ENCODE measurements at regions not wholly inside any gene's neighbourhood (a gene's known extent, or its start where the extent isn't known, plus 50 kb on each side); places are given as distances from the start of the nearest gene placed in this dataset.

GRCh38 chr6:81565071-81565470 lies 187.4 kb downstream of the TENT5A start:
- Histone ChIP-seq H3K9me3 (no peaks in the 10 kb centered on the region), H3K36me3 (no peaks in the 10 kb centered on the region), H3K27me3 (no peaks in the 10 kb centered on the region), H3K4me1 (no peaks in the 10 kb centered on the region; the same call in 1 of the 2 replicates), H3K4me3 (ENCODE audit: low read depth, low read length) (no peak overlapping the region)
- DNase-seq = no peak
- TF ChIP-seq CTCF (IDR thresholded peaks at IDR 0.05; ENCODE audit: low read depth, low read length) = no peak

- no peaks in the 10 kb centered on the region; the same call in 1 of the 2 replicates for H3K4me1 ChIP-seq
- H3K4me3 ChIP-seq (ENCODE audit: low read depth, low read length) = no peak overlapping the region
- no peaks in the 10 kb centered on the region for H3K9me3 ChIP-seq
- TF ChIP-seq CTCF (IDR thresholded peaks at IDR 0.05; ENCODE audit: low read depth, low read length) = no peak
- H3K36me3 ChIP-seq = no peaks in the 10 kb centered on the region
- DNase-seq = no peak
- no peaks in the 10 kb centered on the region for H3K27me3 ChIP-seq
Observed at GRCh38 chr6:81564470-81565068, 187.9 kb downstream of the TENT5A start.

GRCh38 chr6:81562169-81562568 lies 190.3 kb downstream of the TENT5A start:
- DNase-seq = no peak

GRCh38 chr6:81561731-81562130 lies 190.8 kb downstream of the TENT5A start:
- Histone ChIP-seq H3K4me1 (no peaks in the 10 kb centered on the region; the same call in 1 of the 2 replicates), H3K4me3 (ENCODE audit: low read depth, low read length) (no peak overlapping the region), H3K9me3 (no peaks in the 10 kb centered on the region), H3K36me3 (no peaks in the 10 kb centered on the region), H3K27me3 (no peaks in the 10 kb centered on the region)
- TF ChIP-seq CTCF (IDR thresholded peaks at IDR 0.05; ENCODE audit: low read depth, low read length) = no peak
- no peak for DNase-seq

More at GRCh38 chr6:81562169-81562568, 190.3 kb downstream of the TENT5A start:
- H3K4me1 ChIP-seq = no peaks in the 10 kb centered on the region; the same call in 1 of the 2 replicates
- no peaks in the 10 kb centered on the region for H3K36me3 ChIP-seq
- TF ChIP-seq CTCF (IDR thresholded peaks at IDR 0.05; ENCODE audit: low read depth, low read length) = no peak
- no peaks in the 10 kb centered on the region for H3K9me3 ChIP-seq
- no peaks in the 10 kb centered on the region for H3K27me3 ChIP-seq
- H3K4me3 ChIP-seq (ENCODE audit: low read depth, low read length) = no peak overlapping the region

GRCh38 chr6:81561071-81561564 lies 191.4 kb downstream of the TENT5A start:
- Histone ChIP-seq H3K9me3 (no peaks in the 10 kb centered on the region), H3K36me3 (no peaks in the 10 kb centered on the region), H3K4me3 (ENCODE audit: low read depth, low read length) (no peak overlapping the region), H3K27me3 (no peaks in the 10 kb centered on the region), H3K4me1 (no peaks in the 10 kb centered on the region; the same call in 1 of the 2 replicates)
- DNase-seq = no peak
- no peak for TF ChIP-seq CTCF (IDR thresholded peaks at IDR 0.05; ENCODE audit: low read depth, low read length)

GRCh38 chr6:81557811-81558210 lies 194.7 kb downstream of the TENT5A start:
- H3K4me3 ChIP-seq (ENCODE audit: low read depth, low read length) = no peak overlapping the region
- no peaks in the 10 kb centered on the region for H3K27me3 ChIP-seq
- no peaks in the 10 kb centered on the region; the same call in 1 of the 2 replicates for H3K4me1 ChIP-seq
- DNase-seq = no peak
- TF ChIP-seq CTCF (IDR thresholded peaks at IDR 0.05; ENCODE audit: low read depth, low read length) = no peak
- no peaks in the 10 kb centered on the region for H3K9me3 ChIP-seq
- H3K36me3 ChIP-seq = no peaks in the 10 kb centered on the region
